Tibial nerve (tissue), 4 donors: ENCODE measurements at regions not wholly inside any gene's neighbourhood (a gene's known extent, or its start where the extent isn't known, plus 50 kb on each side); places are given as distances from the start of the nearest gene placed in this dataset.

Source experiments
- EP300 ChIP-seq, 2 donors: sonication (generic); formaldehyde crosslinking; IDR thresholded peaks; one replicate each; pipeline ENCODE4 v1.6.1; 2017; ENCODE audit warnings: antibody characterized with exemption in 2 of 2, mild to moderate bottlenecking in 1 of 2
- POLR2A ChIP-seq, 2 donors: fragments of 450-650 bp; IDR thresholded peaks; one replicate each; pipeline ENCODE4 v1.6.1; 2017; ENCODE audit warnings: antibody characterized with exemption in 2 of 2, mild to moderate bottlenecking in 2 of 2, moderate library complexity in 2 of 2
- TF ChIP-seq, protein P1 (sequence below), 5 experiments: fragments of 200-600 bp in 3 of 5; fragments of 450-650 bp in 2 of 5; sonication (generic) in 3 of 5; IDR thresholded peaks; one replicate each; pipeline ENCODE4 v1.5.1; 2016 to 2019; ENCODE audit warnings: antibody characterized with exemption in 5 of 5, mild to moderate bottlenecking in 3 of 5, moderate library complexity in 2 of 5

DNA sequence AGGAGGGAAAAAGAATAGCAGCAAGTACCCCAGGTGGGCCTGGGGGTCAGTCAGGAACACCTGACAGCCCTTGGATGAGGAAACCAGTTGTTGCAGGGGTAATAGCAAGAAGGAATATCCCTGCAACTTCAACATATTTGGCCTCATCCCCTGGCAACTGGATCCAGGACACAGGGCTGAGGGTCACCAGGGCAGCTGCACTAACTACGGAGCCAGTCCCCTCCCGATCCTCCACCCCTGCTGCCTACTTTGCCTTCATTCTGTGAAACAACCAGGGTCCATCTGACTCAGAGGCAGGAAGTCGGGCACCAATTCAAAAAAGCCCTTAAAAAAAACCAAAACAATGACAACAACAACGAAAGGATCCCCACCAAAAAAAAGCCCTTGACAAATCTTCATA, 52.9 kb downstream of the FRMPD3 start:
- TF ChIP-seq, protein P1, sequence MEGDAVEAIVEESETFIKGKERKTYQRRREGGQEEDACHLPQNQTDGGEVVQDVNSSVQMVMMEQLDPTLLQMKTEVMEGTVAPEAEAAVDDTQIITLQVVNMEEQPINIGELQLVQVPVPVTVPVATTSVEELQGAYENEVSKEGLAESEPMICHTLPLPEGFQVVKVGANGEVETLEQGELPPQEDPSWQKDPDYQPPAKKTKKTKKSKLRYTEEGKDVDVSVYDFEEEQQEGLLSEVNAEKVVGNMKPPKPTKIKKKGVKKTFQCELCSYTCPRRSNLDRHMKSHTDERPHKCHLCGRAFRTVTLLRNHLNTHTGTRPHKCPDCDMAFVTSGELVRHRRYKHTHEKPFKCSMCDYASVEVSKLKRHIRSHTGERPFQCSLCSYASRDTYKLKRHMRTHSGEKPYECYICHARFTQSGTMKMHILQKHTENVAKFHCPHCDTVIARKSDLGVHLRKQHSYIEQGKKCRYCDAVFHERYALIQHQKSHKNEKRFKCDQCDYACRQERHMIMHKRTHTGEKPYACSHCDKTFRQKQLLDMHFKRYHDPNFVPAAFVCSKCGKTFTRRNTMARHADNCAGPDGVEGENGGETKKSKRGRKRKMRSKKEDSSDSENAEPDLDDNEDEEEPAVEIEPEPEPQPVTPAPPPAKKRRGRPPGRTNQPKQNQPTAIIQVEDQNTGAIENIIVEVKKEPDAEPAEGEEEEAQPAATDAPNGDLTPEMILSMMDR (IDR thresholded peaks at IDR 0.05): no peak
- no peak for TF ChIP-seq POLR2A (IDR thresholded peaks at IDR 0.05)
- TF ChIP-seq EP300 (IDR thresholded peaks at IDR 0.05): no peak
